ENCODE measurements at regions not wholly inside any gene's neighbourhood (a gene's known extent, or its start where the extent isn't known, plus 50 kb on each side); places are given as distances from the start of the nearest gene placed in this dataset.

DNA sequence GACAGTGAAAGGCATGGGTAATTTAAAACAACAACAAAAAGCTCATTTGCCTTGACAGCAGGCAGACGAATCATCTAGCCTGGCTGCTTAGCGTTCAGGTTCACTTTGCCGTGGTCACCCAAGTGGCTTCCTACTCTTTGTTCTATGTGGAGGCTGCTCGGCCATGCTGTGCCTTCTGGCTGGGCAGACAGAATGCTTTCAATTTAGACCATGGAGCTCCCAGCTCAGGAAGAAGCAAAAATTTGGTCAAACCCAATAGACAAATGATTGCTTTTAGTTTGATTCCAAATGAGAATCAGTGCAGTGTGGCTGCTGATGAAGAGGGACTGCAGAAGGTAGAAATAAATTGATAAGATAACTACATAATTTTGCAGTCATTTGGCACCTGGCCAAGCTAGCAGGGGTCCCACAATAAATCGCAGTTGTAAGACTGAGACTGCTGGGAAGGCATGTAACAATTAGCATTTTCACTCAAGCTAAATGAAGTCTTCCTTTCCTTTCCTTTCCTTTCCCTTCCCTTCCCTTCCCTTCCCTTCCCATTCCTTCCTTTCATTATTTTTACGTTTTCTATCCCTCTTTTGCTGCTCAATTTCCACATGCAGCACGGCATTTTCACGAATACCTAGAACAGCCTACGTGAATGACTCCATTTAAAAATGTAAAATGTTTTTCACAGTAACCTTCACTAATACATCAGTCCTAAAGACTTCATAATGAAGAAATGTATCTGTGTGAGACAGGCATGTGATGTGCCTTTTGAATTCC is 360.4 kb upstream of the TGFBR2 start:
- TF ChIP-seq, protein P1, sequence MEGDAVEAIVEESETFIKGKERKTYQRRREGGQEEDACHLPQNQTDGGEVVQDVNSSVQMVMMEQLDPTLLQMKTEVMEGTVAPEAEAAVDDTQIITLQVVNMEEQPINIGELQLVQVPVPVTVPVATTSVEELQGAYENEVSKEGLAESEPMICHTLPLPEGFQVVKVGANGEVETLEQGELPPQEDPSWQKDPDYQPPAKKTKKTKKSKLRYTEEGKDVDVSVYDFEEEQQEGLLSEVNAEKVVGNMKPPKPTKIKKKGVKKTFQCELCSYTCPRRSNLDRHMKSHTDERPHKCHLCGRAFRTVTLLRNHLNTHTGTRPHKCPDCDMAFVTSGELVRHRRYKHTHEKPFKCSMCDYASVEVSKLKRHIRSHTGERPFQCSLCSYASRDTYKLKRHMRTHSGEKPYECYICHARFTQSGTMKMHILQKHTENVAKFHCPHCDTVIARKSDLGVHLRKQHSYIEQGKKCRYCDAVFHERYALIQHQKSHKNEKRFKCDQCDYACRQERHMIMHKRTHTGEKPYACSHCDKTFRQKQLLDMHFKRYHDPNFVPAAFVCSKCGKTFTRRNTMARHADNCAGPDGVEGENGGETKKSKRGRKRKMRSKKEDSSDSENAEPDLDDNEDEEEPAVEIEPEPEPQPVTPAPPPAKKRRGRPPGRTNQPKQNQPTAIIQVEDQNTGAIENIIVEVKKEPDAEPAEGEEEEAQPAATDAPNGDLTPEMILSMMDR (IDR thresholded peaks at IDR 0.05), result no peak
- TF ChIP-seq ZFX (IDR thresholded peaks at IDR 0.05; ENCODE audit: borderline replicate concordance), result no peak

All from 22Rv1 (cell line).